ENCODE measurements at regions not wholly inside any gene's neighbourhood (a gene's known extent, or its start where the extent isn't known, plus 50 kb on each side); places are given as distances from the start of the nearest gene placed in this dataset.
"Not testable (repeated sequence)": the region's sequence is repeated elsewhere in the genome, so short reads cannot be mapped to it uniquely, and the experiment has no call there.

GRCh38 chr17:64729201-64729600, 67.1 kb upstream of the SMURF2 start:
- Mint-ChIP-seq H3K27ac (no peak overlapping the region), H3K27me3 (no peaks in the 10 kb centered on the region), H3K9me3 (ENCODE audit: low read depth) (no peaks in the 10 kb centered on the region), H3K36me3 (ENCODE audit: insufficient read depth) (no peaks in the 10 kb centered on the region), H3K4me3 (ENCODE audit: low read depth) (no peak overlapping the region), H3K4me1 (ENCODE audit: low read depth) (no peaks in the 10 kb centered on the region)
- no peak for DNase-seq (ENCODE audit: low spot score, unreplicated experiment)
- TF ChIP-seq CTCF (IDR thresholded peaks at IDR 0.05; ENCODE audit: unreplicated experiment): no peak

- no peak for DNase-seq (ENCODE audit: low spot score, unreplicated experiment)
- no peaks in the 10 kb centered on the region for H3K27me3 Mint-ChIP-seq
- H3K4me1 Mint-ChIP-seq (ENCODE audit: low read depth): no peaks in the 10 kb centered on the region
- TF ChIP-seq CTCF (IDR thresholded peaks at IDR 0.05; ENCODE audit: unreplicated experiment): no peak
- no peaks in the 10 kb centered on the region for H3K36me3 Mint-ChIP-seq (ENCODE audit: insufficient read depth)
- no peak overlapping the region for H3K4me3 Mint-ChIP-seq (ENCODE audit: low read depth)
- no peak overlapping the region for H3K27ac Mint-ChIP-seq
- H3K9me3 Mint-ChIP-seq (ENCODE audit: low read depth): no peaks in the 10 kb centered on the region
These were observed 66.1 kb upstream of the SMURF2 start for GRCh38 chr17:64728041-64728695.

- H3K9me3 Mint-ChIP-seq (ENCODE audit: low read depth); H3K4me3 Mint-ChIP-seq (ENCODE audit: low read depth); H3K27ac Mint-ChIP-seq; DNase-seq (ENCODE audit: low spot score, unreplicated experiment); H3K4me1 Mint-ChIP-seq (ENCODE audit: low read depth); H3K36me3 Mint-ChIP-seq (ENCODE audit: insufficient read depth); H3K27me3 Mint-ChIP-seq: not testable (repeated sequence)
These were observed 63.9 kb upstream of the SMURF2 start for GRCh38 chr17:64726025-64726424.

GRCh38 chr17:64724246-64724645, 62.1 kb upstream of the SMURF2 start:
- not testable (repeated sequence) for H3K27ac Mint-ChIP-seq; DNase-seq (ENCODE audit: low spot score, unreplicated experiment); H3K4me1 Mint-ChIP-seq (ENCODE audit: low read depth); H3K4me3 Mint-ChIP-seq (ENCODE audit: low read depth); H3K27me3 Mint-ChIP-seq; H3K9me3 Mint-ChIP-seq (ENCODE audit: low read depth); H3K36me3 Mint-ChIP-seq (ENCODE audit: insufficient read depth)

- no peak for TF ChIP-seq CTCF (IDR thresholded peaks at IDR 0.05; ENCODE audit: unreplicated experiment)
- Mint-ChIP-seq H3K9me3 (ENCODE audit: low read depth) (no peaks in the 10 kb centered on the region), H3K4me1 (ENCODE audit: low read depth) (no peaks in the 10 kb centered on the region), H3K4me3 (ENCODE audit: low read depth) (no peak overlapping the region), H3K36me3 (ENCODE audit: insufficient read depth) (no peaks in the 10 kb centered on the region), H3K27ac (no peak overlapping the region), H3K27me3 (no peaks in the 10 kb centered on the region)
- no peak for DNase-seq (ENCODE audit: low spot score, unreplicated experiment)
These were observed 61.7 kb upstream of the SMURF2 start for GRCh38 chr17:64723781-64724180.

- not testable (repeated sequence) for H3K27ac Mint-ChIP-seq; H3K36me3 Mint-ChIP-seq (ENCODE audit: insufficient read depth); H3K4me1 Mint-ChIP-seq (ENCODE audit: low read depth); DNase-seq (ENCODE audit: low spot score, unreplicated experiment); H3K9me3 Mint-ChIP-seq (ENCODE audit: low read depth); H3K27me3 Mint-ChIP-seq; H3K4me3 Mint-ChIP-seq (ENCODE audit: low read depth)
These were observed 59.4 kb upstream of the SMURF2 start for GRCh38 chr17:64721556-64721955.

- not testable (repeated sequence) for H3K9me3 Mint-ChIP-seq (ENCODE audit: low read depth); H3K27ac Mint-ChIP-seq; H3K4me3 Mint-ChIP-seq (ENCODE audit: low read depth); H3K36me3 Mint-ChIP-seq (ENCODE audit: insufficient read depth); DNase-seq (ENCODE audit: low spot score, unreplicated experiment); H3K4me1 Mint-ChIP-seq (ENCODE audit: low read depth); H3K27me3 Mint-ChIP-seq
These were observed 58.1 kb upstream of the SMURF2 start for GRCh38 chr17:64720253-64720652.

- not testable (repeated sequence) for DNase-seq (ENCODE audit: low spot score, unreplicated experiment); H3K4me1 Mint-ChIP-seq (ENCODE audit: low read depth); H3K27me3 Mint-ChIP-seq; H3K27ac Mint-ChIP-seq; H3K9me3 Mint-ChIP-seq (ENCODE audit: low read depth); H3K4me3 Mint-ChIP-seq (ENCODE audit: low read depth); H3K36me3 Mint-ChIP-seq (ENCODE audit: insufficient read depth)
These were observed 57.4 kb upstream of the SMURF2 start for GRCh38 chr17:64719517-64719916.

- DNase-seq (ENCODE audit: low spot score, unreplicated experiment); H3K27me3 Mint-ChIP-seq: not testable (repeated sequence)
These were observed 56.7 kb upstream of the SMURF2 start for GRCh38 chr17:64718816-64719215.

More at GRCh38 chr17:64718816-64719215, 56.7 kb upstream of the SMURF2 start:
- H3K4me1 Mint-ChIP-seq (ENCODE audit: low read depth); H3K27ac Mint-ChIP-seq; H3K4me3 Mint-ChIP-seq (ENCODE audit: low read depth); H3K36me3 Mint-ChIP-seq (ENCODE audit: insufficient read depth); H3K9me3 Mint-ChIP-seq (ENCODE audit: low read depth): not testable (repeated sequence)

Measured in progenitor cell of endocrine pancreas (in vitro differentiated cells).